ENCODE measurements at regions not wholly inside any gene's neighbourhood (a gene's known extent, or its start where the extent isn't known, plus 50 kb on each side); places are given as distances from the start of the nearest gene placed in this dataset.
A peak's percentile ranks its signal among the peaks of the same experiment; 100 is the strongest.
"Not testable (repeated sequence)": the region's sequence is repeated elsewhere in the genome, so short reads cannot be mapped to it uniquely, and the experiment has no call there.

DNA sequence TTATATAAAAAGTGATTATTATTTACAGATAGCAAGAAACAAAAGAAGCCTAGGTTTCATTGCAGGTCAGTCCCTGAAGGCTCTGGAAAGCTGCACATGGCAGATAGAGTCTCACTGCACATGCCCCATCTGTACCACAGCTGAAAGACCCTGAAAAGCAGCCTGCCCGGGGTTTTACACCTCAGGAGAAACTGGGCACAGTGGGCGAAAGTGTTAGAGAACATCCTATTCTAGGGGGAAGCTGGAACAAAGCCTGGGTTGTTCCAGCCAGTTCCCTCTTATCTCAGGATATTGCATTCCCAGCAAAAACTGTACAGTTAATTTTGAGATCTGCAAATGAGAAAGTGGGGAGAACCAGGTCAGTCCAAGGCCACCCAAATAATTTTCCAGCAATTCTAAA, 419.7 kb downstream of the CNTNAP4 start:
- DNase-seq (ENCODE audit: low read depth): no peak
- in situ Hi-C loops (cut with HindIII; ENCODE audit: low pct_unique_long_range_greater_than_20kb, low sequenced_read_pairs): no loop called here

DNA sequence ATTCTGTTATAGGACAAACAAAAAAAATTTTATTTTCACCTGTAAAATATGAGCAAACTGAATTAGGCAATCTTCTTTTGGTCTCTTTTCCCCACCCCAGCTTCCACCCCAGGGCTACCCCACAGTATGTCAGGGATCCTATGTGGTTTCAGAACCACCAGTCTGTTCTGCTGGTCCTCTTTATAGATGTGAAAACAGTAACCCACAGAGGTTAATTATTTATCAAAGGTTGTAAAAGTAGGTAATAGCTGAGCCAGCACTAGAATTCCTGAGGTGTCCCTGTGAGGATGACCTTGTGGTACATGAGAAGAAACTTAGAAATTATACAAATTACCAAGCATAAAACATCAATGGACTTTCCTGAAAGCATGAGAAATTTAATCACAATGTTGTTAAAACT, 428.7 kb downstream of the CNTNAP4 start:
- peak; percentile 14 for DNase-seq (ENCODE audit: low read depth)
- in situ Hi-C loops (cut with HindIII; ENCODE audit: low pct_unique_long_range_greater_than_20kb, low sequenced_read_pairs): no loop called here

DNA sequence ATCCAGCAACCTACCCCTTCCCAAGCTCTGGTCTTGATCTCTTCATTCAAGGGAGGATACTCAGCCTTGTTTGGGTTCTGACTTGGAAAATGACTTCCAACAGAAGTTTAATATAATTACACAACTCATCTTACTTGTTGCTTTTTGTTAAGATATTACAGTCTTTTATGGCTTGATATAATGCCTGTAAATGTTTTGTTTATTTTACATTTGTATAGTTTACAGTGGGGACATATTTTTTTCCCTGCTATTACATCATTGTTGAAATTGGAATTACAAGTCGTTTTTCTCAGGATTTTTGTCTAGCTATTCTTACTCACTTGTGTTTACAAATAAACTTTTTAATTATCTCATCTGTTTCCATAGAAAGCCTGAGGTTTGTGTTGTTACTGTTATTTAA, 436.0 kb downstream of the CNTNAP4 start:
- in situ Hi-C loops (cut with HindIII; ENCODE audit: low pct_unique_long_range_greater_than_20kb, low sequenced_read_pairs): no loop called here
- DNase-seq (ENCODE audit: low read depth): no peak

DNA sequence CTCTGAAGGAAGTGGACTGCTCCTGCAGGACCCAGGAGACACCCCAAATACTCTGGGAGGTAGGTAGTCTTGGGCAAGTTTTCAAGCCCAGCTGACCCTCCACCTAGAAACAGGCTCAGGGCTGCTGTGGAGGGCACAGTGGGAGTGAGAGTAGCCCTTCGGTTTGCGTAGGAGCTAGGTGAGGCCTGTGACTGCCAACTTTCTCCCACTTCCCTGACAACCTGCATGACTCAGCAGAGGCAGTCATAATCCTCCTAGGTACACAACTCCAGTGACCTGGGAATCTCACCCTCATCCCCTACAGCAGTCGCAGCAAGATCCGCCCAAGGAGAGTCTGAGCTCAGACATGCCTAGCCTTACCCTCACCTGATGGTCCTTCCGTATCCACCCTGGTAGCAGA, 439.1 kb downstream of the CNTNAP4 start:
- in situ Hi-C loops (cut with HindIII; ENCODE audit: low pct_unique_long_range_greater_than_20kb, low sequenced_read_pairs); DNase-seq (ENCODE audit: low read depth): not testable (repeated sequence)

DNA sequence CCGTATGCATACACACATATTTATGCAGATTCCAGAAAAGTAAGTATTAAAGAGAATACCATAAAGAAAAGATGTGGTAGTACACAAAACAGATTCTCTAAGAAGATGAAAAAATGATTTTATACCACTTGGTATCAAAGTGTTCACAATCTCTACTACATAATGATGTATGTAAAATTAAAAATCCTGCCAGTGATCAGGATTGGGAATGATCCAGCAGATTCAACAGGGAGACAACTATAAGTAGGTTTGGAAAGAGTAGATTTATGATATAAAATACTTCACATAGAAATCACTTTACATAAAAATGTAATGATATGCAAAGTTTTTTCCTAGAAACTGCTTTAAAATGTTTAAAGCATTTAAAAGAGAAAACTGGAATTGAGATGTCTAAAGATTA, 447.0 kb downstream of the CNTNAP4 start:
- DNase-seq (ENCODE audit: low read depth): no peak
- in situ Hi-C loops (cut with HindIII; ENCODE audit: low pct_unique_long_range_greater_than_20kb, low sequenced_read_pairs): no loop called here

DNA sequence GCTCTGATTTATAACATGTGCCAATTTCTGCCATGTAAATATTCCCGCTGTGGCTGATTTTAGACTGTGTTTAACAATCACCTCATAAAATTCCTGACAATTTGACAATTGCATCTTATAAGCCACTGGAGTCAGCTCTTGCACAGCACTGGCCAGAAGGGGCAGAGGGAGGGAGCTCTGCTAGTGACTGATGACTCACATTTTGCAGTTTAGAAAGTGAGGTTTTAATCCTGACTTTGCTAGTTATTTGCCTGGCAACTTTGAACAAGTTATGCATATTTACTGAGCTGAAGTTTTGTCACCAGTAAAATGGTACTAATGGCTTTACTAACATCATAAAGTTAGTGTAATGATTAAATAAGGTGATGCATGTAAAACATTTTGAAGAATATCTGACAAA, 452.3 kb downstream of the CNTNAP4 start:
- in situ Hi-C loops (cut with HindIII; ENCODE audit: low pct_unique_long_range_greater_than_20kb, low sequenced_read_pairs): no loop called here

DNA sequence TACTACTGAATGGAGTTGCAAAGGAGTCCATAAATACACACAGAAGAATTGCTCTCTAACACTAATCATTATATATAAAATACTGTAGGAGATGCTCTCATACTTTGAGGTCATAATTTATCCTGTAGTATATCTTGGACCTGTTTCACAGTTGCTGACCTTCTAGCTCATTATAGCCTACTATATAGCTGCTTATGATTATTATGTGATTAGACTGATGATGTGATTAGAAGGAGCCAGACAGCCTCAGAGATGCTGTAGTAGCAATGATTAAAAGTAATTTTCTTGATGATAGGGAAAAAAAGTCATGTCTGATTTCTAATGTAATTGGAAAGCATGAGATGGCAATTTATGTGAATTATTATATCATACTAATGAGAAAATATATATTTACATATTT, 455.7 kb downstream of the CNTNAP4 start:
- in situ Hi-C loops (cut with HindIII; ENCODE audit: low pct_unique_long_range_greater_than_20kb, low sequenced_read_pairs): no loop called here
- no peak for DNase-seq (ENCODE audit: low read depth)

More for the DNA sequence above, 452.3 kb downstream of the CNTNAP4 start:
- DNase-seq (ENCODE audit: low read depth): peak; percentile 12

DNA sequence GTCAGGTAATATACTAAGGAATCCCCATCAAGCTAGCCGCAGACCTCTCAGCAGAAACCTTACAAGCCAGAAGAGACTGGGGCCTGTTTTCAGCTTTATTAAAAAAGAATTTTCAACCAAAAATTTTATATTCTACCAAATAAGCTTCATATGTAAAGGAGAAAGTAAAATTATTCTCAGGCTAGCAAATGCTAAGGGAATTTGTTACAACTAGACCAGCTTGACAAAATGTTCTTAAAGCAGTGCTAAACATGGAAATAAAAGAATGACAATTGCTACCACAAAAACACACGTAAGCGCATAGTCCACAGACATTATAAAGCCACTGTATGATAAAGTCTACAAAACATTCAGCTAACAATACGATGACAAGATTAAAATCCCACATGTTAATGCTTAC, 449.4 kb upstream of the MON1B start:
- no peak for DNase-seq (ENCODE audit: low read depth)
- in situ Hi-C loops (cut with HindIII; ENCODE audit: low pct_unique_long_range_greater_than_20kb, low sequenced_read_pairs): no loop called here

DNA sequence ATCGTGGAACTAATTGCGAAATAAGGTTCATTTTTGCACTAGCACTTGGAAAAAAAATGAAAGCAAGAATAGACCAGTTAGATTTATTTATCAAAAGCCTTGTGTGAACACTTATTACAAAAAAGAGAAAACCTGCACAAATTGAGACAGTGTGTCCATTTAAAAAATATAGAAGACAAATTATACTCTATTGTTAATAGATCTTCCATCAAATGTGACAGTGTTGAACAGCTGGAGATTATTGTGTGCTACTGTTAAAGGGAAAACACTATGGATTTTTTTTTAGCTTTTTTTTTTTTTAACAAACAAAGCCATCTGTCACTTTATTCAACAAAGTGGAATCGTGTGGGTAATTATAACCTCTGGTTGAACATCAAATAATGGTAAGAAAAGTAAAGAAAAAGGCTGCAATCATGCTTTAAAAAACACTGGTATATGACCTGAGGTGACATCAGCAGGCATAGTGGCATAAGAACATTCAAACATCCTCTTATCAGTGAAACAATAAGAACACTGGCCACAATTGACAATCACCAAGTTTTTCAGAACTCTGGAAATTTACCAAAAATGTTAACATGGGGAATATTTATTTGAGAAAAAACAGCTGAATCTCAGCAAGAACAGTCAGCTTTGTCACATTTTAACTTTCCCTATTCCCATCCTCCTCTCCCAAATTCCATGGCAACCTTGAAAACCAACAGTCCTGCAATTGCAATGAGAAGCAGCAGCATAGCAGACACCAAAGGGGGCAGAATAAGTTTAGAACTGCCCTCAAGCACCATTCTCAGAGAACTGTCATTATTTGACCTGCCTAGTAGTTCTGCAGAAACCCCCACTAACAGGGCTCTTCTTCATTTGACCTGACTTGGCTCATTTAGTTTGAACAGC, 442.3 kb upstream of the MON1B start:
- in situ Hi-C loops (cut with HindIII; ENCODE audit: low pct_unique_long_range_greater_than_20kb, low sequenced_read_pairs): no loop called here
- DNase-seq (ENCODE audit: low read depth): no peak

DNA sequence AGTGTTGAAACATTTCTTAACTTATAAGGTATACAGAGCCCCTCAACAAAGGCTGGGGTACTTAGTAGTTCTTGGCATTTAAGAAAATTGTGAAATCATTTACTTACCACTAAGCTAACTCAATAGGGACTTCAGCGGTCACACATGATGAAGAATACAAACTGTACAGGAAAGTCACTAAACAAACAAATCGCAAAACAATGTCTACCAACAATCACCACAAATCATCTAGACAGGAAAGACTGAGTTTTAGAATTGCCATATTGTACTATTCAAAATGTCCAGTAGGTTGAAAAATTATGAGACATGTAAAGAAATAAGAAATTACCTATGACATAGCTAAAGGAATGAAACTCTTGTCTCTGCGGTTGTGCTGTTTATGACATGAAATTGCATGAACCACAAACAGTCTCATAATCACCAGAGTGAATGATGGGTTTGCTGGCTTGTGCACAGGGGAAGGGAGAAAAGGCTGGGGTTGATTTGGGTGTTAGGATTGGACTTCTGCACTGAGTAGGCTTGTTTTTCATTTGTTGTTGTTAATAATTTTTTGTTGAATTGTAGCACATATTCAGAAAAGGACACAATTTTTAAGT, 441.1 kb upstream of the MON1B start:
- in situ Hi-C loops (cut with HindIII; ENCODE audit: low pct_unique_long_range_greater_than_20kb, low sequenced_read_pairs): no loop called here
- DNase-seq (ENCODE audit: low read depth): no peak

DNA sequence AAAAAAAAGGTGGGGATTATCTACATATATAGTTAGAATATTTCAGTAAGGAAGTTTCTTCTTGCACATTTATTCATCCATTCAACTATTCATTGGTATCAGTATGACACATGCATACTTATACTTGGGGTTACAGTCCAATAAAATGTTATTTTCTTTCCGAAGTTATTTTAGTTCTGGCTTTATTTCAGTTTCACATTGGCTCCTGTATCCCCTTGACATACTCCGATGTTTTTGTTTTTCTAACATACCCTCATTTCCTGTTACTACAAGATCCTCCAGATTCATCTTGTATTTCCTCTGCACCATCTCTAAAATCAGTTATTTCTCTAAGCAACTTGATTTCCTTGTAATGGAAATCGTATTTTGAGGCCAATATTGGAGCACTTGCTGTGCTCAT, 435.5 kb upstream of the MON1B start:
- in situ Hi-C loops (cut with HindIII; ENCODE audit: low pct_unique_long_range_greater_than_20kb, low sequenced_read_pairs): no loop called here
- DNase-seq (ENCODE audit: low read depth): no peak

DNA sequence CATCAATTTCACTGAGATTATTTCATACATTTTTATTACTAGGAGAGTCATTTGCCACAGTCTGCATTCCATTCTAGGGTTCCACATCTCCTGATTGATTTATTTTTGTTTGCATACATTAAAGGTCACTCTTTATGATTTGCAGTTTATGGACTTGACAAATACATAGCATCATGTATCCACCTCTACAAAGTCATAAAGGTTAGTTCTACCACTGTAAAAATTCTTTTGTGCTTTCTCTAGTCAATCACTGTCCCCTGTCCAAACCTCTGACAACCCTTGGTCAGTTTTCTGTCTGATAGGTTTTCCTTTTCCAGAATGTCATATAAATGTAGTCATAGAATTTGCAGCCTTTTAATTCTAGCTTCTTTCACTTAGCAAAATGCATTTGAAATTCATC, 434.6 kb upstream of the MON1B start:
- DNase-seq (ENCODE audit: low read depth): no peak
- in situ Hi-C loops (cut with HindIII; ENCODE audit: low pct_unique_long_range_greater_than_20kb, low sequenced_read_pairs): no loop called here

DNA sequence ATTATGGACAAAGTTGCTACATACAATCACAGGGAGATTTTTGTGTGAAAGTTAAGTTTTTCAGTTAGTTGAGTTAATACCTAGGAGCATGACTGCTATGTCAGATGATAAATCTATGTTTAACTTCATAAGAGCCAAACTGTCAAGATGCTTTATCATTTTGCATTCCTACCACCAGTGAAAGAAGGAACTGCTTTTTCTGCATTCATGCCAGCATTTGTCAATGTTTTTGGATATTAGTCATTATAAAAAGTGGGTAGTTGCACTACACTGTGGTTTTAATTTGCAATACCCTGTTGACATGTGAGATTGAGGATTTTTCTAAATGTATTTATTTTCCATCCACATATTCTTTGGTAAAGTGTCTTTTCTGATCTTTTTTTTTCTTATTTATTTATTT, 434.0 kb upstream of the MON1B start:
- no peak for DNase-seq (ENCODE audit: low read depth)
- in situ Hi-C loops (cut with HindIII; ENCODE audit: low pct_unique_long_range_greater_than_20kb, low sequenced_read_pairs): no loop called here

DNA sequence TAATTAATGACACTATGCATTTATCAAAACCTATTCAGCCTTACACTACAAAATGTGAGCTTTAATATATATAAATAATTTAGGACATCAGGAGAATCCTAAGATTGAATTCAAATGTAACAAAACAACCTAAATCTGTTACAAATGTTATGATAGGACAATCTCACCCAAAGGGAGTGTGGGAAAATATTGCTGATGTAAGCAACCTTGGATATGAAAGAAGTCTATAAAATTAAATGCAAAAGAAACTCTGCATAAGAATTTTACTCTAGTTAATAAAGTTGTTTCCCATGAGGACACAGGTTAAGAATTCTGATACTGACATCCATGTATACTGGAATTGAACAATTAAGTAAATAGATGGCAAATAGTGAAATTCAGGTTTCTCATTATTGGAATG, 424.5 kb upstream of the MON1B start:
- in situ Hi-C loops (cut with HindIII; ENCODE audit: low pct_unique_long_range_greater_than_20kb, low sequenced_read_pairs): no loop called here
- no peak for DNase-seq (ENCODE audit: low read depth)

DNA sequence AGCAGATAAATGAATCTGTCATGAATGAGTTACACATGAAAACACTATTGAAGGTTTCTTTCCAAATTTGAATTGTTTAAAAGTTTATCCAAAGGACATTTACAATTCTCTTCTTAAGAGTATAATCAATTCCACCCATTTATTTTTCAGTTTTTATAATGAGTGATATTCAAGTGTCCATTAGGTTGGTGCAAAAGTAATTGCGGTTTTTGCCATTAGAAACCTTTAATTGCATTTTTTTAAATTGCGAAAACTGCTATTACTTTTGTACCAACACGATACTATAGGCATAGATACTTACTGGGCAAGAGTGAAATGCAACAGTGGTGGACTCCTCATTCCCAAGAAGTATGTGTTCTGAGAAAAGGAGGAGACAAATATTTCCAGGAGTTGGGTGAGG, 422.7 kb upstream of the MON1B start:
- DNase-seq (ENCODE audit: low read depth): no peak
- in situ Hi-C loops (cut with HindIII; ENCODE audit: low pct_unique_long_range_greater_than_20kb, low sequenced_read_pairs): no loop called here

DNA sequence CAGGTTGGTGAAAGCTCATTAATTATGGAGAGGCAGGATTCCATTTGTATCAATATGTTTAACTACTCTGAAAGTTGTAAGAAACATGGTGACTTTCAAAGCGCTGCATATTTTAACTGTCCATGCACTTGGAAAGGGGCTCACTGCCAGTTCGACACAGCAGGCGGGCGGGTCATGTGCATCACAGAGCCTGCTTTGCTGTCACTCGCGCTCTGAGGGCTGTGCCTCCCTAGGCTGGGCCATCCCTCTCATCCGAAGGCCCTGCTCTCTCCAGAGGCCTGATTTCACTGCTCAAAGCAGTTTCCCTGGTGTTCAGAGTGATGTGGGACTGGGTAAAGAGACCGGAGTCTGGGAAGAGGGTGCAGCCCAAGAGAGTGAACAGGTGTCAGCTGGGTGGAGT, 422.0 kb upstream of the MON1B start:
- no peak for DNase-seq (ENCODE audit: low read depth)
- in situ Hi-C loops (cut with HindIII; ENCODE audit: low pct_unique_long_range_greater_than_20kb, low sequenced_read_pairs): no loop called here

DNA sequence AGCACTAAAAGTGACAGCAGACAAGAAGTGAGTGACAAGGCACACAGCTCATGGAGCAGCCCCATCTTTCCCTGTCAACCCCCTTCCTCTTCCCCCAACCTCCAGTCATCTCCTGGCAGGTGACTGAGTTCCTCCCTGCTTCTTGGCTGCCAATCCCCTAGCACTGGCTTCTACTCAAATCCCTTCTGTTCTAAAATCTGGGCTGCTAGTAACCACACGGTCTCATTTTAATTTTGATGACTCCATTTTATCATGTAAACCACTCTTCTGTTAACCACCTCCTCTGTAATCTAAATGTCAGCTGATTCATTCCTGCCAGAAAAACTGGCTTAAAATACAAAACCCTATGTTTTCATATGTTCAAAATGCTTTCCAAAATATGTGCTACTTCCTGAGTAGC, 419.8 kb upstream of the MON1B start:
- DNase-seq (ENCODE audit: low read depth): no peak
- in situ Hi-C loops (cut with HindIII; ENCODE audit: low pct_unique_long_range_greater_than_20kb, low sequenced_read_pairs): no loop called here

DNA sequence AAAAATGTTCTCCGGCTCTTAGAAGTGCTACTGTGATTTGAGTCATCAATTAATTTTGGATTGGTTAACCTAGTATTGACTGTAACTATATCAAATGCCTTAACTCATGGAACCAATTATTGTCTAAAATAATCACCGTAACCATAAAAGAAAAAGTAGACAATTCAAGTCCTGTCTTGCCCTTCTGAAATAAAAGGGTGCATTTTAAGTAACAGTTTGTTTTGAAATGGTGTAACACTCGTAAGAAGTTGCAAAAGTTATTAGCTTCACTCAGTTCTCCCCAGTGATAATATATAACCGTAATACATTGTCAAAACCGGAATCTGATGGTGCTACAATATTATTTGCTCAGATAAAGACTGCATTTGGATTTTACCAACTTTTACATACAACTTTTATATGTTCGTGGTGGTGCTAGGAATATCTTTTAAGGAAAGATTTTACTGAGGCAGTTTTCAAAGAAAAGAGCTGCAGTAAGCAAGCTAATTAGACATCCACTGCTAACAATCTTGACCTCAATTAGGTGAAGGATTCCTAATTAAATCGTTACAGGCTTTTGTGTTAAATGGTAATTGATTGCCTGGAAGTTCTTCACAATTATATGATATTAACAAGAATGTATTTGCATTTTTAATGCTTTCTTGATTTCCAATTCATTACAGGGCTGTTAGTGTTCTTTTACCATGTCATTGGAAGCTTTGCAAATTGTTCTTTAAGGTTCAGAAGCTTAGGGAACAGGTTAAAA, 413.1 kb upstream of the MON1B start:
- DNase-seq (ENCODE audit: low read depth): no peak
- in situ Hi-C loops (cut with HindIII; ENCODE audit: low pct_unique_long_range_greater_than_20kb, low sequenced_read_pairs): no loop called here

DNA sequence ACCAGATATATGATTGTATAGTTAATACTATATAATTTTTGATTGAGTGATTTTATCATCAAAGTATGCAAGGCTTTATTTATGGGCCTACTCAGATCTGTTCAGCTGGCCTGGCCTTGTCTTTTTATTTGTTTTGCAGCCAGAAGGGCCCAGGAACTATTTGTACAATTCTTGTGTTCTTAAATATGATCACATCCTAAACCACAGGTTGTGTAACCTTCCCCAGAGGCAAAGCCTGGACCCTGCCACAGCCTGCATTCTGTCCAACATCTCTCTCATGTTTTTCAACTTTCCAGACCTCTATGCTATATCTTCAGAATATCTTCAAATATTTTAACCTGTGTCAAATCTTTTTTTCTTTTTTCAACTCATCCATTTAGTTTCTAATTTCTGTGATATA, 410.4 kb upstream of the MON1B start:
- DNase-seq (ENCODE audit: low read depth): no peak
- in situ Hi-C loops (cut with HindIII; ENCODE audit: low pct_unique_long_range_greater_than_20kb, low sequenced_read_pairs): no loop called here

Data from Caki2 (cell line).